GM12878 (cell line): ENCODE measurements at regions not wholly inside any gene's neighbourhood (a gene's known extent, or its start where the extent isn't known, plus 50 kb on each side); places are given as distances from the start of the nearest gene placed in this dataset.

Experiments
- ATAC-seq: fragments of 200-7000 bp; cut with Tn5 transposase; 3 replicates; pipeline ENCODE4 v1.9.1; 2020; ENCODE audit warnings: mild to moderate bottlenecking, moderate library complexity
- BruUV-seq: library from RNA; stranded (reverse); fragments of 400-500 nt; replicated peaks from 2 replicates; lab custom pipeline; 2021; lab: Mats Ljungman, UMichigan
- CTCF ChIA-PET: fragments of 300-600 bp; sonication (Branson Sonifier 250); formaldehyde crosslinking; extraction: SDS; loops from one replicate; lab custom pipeline; 2021; ENCODE audit warnings: inconsistent platforms; lab: Yijun Ruan, JAX
- POLR2A ChIA-PET: fragments of 350-600 bp; formaldehyde crosslinking; extraction: SDS; loops from one replicate; lab custom pipeline; 2021; ENCODE audit warnings: inconsistent platforms; lab: Charles Lee
- RAD21 ChIA-PET: fragments of 300-600 bp; sonication (Branson Sonifier 250); formaldehyde crosslinking; loops from one replicate; lab custom pipeline; 2023; ENCODE audit warnings: antibody characterized with exemption; ENCODE audit not compliant: unreplicated experiment; lab: Charles Lee
- SMC1A ChIA-PET: fragments of 300-600 bp; sonication (Branson Sonifier 250); formaldehyde crosslinking; loops from one replicate; lab custom pipeline; 2023; ENCODE audit not compliant: unreplicated experiment, uncharacterized antibody; lab: Charles Lee
- DNase-seq: peaks from one replicate; pipeline ENCODE4 v3.0.0-alpha.2; 2011; ENCODE audit warnings: low read depth, low spot score
- FAIRE-seq: peaks from 3 replicates; lab custom pipeline; 2011; peaks lifted over from hg19 to GRCh38; lab: Jason Lieb, UNC
- H2AFZ ChIP-seq: 2 replicates; pipeline ENCODE4 v1.6.0; 2011; ENCODE audit warnings: low read depth, low read length, control low read depth; ENCODE audit not compliant: control insufficient read depth
- H3K27ac ChIP-seq: 2 replicates; pipeline ENCODE4 v1.5.1; 2011; ENCODE audit warnings: control low read depth; ENCODE audit not compliant: control insufficient read depth, insufficient read depth
- H3K27me3 ChIP-seq, 2 experiments: replicated peaks in 1 of 2; 2 replicates each; pipeline versions ENCODE4 v1.6.0 to v1.6.1; 2011; ENCODE audit warnings: low read length in 1 of 2; ENCODE audit not compliant: control insufficient read depth in 2 of 2, insufficient read depth in 2 of 2
- H3K36me3 ChIP-seq, 2 experiments: 2 replicates each; pipeline ENCODE4 v1.5.1; 2011; ENCODE audit warnings: low read length in 1 of 2; ENCODE audit not compliant: control insufficient read depth in 2 of 2, insufficient read depth in 2 of 2
- H3K4me1 ChIP-seq: 2 replicates; pipeline ENCODE4 v1.6.1; 2011; ENCODE audit warnings: mild to moderate bottlenecking, low read length, moderate library complexity, mixed read lengths; ENCODE audit not compliant: control insufficient read depth, insufficient read depth
- H3K4me2 ChIP-seq: 2 replicates; pipeline ENCODE4 v1.6.0; 2011; ENCODE audit warnings: control low read depth; ENCODE audit not compliant: control insufficient read depth, insufficient read depth
- H3K4me3 ChIP-seq: fragments of 200-600 bp; sonication (generic); 2 replicates; pipeline ENCODE4 v1.5.1; 2016
- H3K79me2 ChIP-seq: 2 replicates; pipeline ENCODE4 v1.6.0; 2011; ENCODE audit warnings: low read length; ENCODE audit not compliant: control insufficient read depth, insufficient read depth
- H3K9ac ChIP-seq: 2 replicates; pipeline ENCODE4 v1.8.0; 2011; ENCODE audit warnings: low read length, control low read depth, mixed read lengths; ENCODE audit not compliant: control insufficient read depth, insufficient read depth
- H3K9me3 ChIP-seq: replicated peaks from 3 replicates; pipeline ENCODE4 v1.5.1; 2011; ENCODE audit warnings: mild to moderate bottlenecking, low read length; ENCODE audit not compliant: control insufficient read depth, insufficient read depth
- H4K20me1 ChIP-seq: 2 replicates; pipeline ENCODE4 v1.6.0; 2011; ENCODE audit not compliant: control insufficient read depth, insufficient read depth
- CBFB ChIP-seq: IDR thresholded peaks from 2 replicates; pipeline ENCODE4 v1.6.1; 2016; ENCODE audit warnings: antibody characterized with exemption, low read depth
- CHD1 ChIP-seq: IDR thresholded peaks from 2 replicates; pipeline ENCODE4 v1.6.1; 2012; ENCODE audit warnings: low read depth, low read length, improper control_type of control experiment
- SMAD5 ChIP-seq: IDR thresholded peaks from 2 replicates; pipeline ENCODE4 v1.6.1; 2016; ENCODE audit warnings: antibody characterized with exemption, low read depth
- SMARCA5 ChIP-seq: fragments of 450-650 bp; IDR thresholded peaks from 2 replicates; pipeline ENCODE4 v1.6.1; 2017; ENCODE audit warnings: mild to moderate bottlenecking
- SREBF1 ChIP-seq: IDR thresholded peaks from 2 replicates; pipeline ENCODE4 v1.6.1; 2012; ENCODE audit warnings: mild to moderate bottlenecking, low read length
- ZNF207 ChIP-seq: fragments of 450-650 bp; IDR thresholded peaks from 2 replicates; pipeline ENCODE4 v1.6.1; 2014; ENCODE audit warnings: antibody characterized with exemption, mild to moderate bottlenecking, borderline replicate concordance
- WGBS: methylation state at CpG from one replicate; pipeline ENCODE4 v1.1.6; 2016; ENCODE audit warnings: low lambda C conversion rate; ENCODE audit not compliant: insufficient replicate concordance, insufficient coverage; ENCODE audit errors: missing lambda C conversion rate; 5-methylcytosine and 5-hydroxymethylcytosine counted together
- in situ Hi-C: fragments of 300-500 bp; cut with MboI; formaldehyde crosslinking; loops from 9 replicates; pipeline ENCODE4 v1.14.3; 2018; ENCODE audit warnings: mixed read lengths
- intact Hi-C: fragments of 100-400 bp; cut with micrococcal nuclease; formaldehyde crosslinking; loops from one replicate; pipeline ENCODE4 v1.14.2; 2022; ENCODE audit not compliant: unreplicated experiment
- TF ChIP-seq, protein P1 (sequence below): fragments of 450-650 bp; IDR thresholded peaks from 2 replicates; pipeline ENCODE4 v1.6.1; 2017; ENCODE audit warnings: mild to moderate bottlenecking, moderate library complexity

DNA sequence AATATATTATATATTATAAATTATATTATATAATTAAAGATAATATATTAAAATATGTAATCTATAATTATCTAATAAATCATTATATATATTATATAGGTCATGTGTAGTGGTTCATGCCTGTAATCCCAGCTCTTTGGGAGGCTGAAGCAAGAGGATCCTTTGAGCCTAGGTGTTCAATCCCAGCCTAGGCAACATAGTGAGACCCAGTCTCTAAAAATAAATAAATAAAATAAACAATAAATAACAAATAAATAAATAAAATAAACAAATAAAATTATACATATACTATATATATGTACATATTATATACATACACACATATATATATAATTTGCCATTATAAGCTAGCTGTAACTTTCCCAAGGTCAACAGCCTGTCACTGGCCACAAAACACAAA is 277.7 kb downstream of the SETD4 start:
- no TSS peak for BruUV-seq

DNA sequence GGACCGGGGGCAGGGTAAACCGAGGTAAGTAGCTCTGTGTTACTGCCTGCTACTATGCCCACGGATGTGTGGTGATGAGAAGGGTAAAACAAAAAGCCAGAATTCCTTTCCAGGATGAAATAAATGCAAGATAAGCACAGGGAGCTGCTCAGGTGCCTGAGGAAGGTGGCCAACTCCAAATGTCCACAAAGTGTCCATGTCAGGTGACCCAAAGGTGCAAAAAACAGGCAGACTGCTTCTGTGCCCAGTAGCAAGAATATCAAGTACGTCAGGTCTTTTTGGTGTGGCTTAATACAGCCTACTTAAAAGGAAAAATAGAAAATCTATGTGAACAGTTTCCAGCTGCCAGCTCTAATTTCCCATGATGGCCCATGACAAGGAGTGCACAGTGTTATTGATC is 279.3 kb downstream of the SETD4 start:
- 1% methylated on average over 4 of the region's 4 CpGs for WGBS
- H3K4me3 ChIP-seq = no peak overlapping the region
- ChIA-PET CTCF (interaction anchor here (1.9 kb wide), 1 partner anchor 15 kb away, joined by 4 read pairs; no protein-coding TSS in a partner anchor), SMC1A (no interaction called here), POLR2A (no interaction called here), RAD21 (no interaction called here)
- intact Hi-C loops = no loop called here
- no peaks in the 10 kb centered on the region for H3K36me3 ChIP-seq
- H3K4me2 ChIP-seq = no peak overlapping the region
- H3K4me1 ChIP-seq = no peaks in the 10 kb centered on the region
- ATAC-seq (no peak), FAIRE-seq (no peak), DNase-seq (no peak)
- H4K20me1 ChIP-seq = no peaks in the 10 kb centered on the region
- TF ChIP-seq ZNF207 (no peak), CBFB (no peak), SREBF1 (no peak), SMARCA5 (no peak)
- TF ChIP-seq, protein P1, sequence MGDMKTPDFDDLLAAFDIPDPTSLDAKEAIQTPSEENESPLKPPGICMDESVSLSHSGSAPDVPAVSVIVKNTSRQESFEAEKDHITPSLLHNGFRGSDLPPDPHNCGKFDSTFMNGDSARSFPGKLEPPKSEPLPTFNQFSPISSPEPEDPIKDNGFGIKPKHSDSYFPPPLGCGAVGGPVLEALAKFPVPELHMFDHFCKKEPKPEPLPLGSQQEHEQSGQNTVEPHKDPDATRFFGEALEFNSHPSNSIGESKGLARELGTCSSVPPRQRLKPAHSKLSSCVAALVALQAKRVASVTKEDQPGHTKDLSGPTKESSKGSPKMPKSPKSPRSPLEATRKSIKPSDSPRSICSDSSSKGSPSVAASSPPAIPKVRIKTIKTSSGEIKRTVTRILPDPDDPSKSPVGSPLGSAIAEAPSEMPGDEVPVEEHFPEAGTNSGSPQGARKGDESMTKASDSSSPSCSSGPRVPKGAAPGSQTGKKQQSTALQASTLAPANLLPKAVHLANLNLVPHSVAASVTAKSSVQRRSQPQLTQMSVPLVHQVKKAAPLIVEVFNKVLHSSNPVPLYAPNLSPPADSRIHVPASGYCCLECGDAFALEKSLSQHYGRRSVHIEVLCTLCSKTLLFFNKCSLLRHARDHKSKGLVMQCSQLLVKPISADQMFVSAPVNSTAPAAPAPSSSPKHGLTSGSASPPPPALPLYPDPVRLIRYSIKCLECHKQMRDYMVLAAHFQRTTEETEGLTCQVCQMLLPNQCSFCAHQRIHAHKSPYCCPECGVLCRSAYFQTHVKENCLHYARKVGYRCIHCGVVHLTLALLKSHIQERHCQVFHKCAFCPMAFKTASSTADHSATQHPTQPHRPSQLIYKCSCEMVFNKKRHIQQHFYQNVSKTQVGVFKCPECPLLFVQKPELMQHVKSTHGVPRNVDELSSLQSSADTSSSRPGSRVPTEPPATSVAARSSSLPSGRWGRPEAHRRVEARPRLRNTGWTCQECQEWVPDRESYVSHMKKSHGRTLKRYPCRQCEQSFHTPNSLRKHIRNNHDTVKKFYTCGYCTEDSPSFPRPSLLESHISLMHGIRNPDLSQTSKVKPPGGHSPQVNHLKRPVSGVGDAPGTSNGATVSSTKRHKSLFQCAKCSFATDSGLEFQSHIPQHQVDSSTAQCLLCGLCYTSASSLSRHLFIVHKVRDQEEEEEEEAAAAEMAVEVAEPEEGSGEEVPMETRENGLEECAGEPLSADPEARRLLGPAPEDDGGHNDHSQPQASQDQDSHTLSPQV = no peak
- H3K9me3 ChIP-seq = no peaks in the 10 kb centered on the region
- H2AFZ ChIP-seq = no peak overlapping the region
- H3K9ac ChIP-seq = no peak overlapping the region
- no peak overlapping the region for H3K27ac ChIP-seq
- H3K79me2 ChIP-seq = no peaks in the 10 kb centered on the region
- in situ Hi-C loops = no loop called here
- BruUV-seq = no TSS peak
- H3K27me3 ChIP-seq = no peaks in the 10 kb centered on the region

More for the DNA sequence above, 277.7 kb downstream of the SETD4 start:
- ChIA-PET POLR2A (no interaction called here), CTCF (interaction anchor here (1.9 kb wide), 1 partner anchor 16 kb away, joined by 4 read pairs; no protein-coding TSS in a partner anchor), RAD21 (interaction anchor here (0.5 kb wide), 1 partner anchor 1092 kb away, joined by 4 read pairs; no protein-coding TSS in a partner anchor), SMC1A (interaction anchor here (1.0 kb wide), 1 partner anchor 17 kb away, joined by 3 read pairs; no protein-coding TSS in a partner anchor)
- Histone ChIP-seq H3K79me2 (no peaks in the 10 kb centered on the region), H3K27ac (no peak overlapping the region), H3K4me3 (no peak overlapping the region), H3K9ac (no peak overlapping the region), H2AFZ (no peak overlapping the region), H4K20me1 (no peaks in the 10 kb centered on the region), H3K27me3 (no peaks in the 10 kb centered on the region), H3K4me1 (no peaks in the 10 kb centered on the region), H3K9me3 (no peaks in the 10 kb centered on the region), H3K4me2 (no peak overlapping the region), H3K36me3 (no peaks in the 10 kb centered on the region)
- TF ChIP-seq SMAD5 = no peak
- no peak for TF ChIP-seq CHD1
- ATAC-seq = no peak
- no peak for FAIRE-seq
- in situ Hi-C loops (no loop called here), intact Hi-C loops (no loop called here)
- no peak for DNase-seq
